Ishikawa (cell line): ENCODE measurements at regions not wholly inside any gene's neighbourhood (a gene's known extent, or its start where the extent isn't known, plus 50 kb on each side); places are given as distances from the start of the nearest gene placed in this dataset.
A peak's percentile ranks its signal among the peaks of the same experiment; 100 is the strongest.

Experiments used
- CEBPB ChIP-seq: IDR thresholded peaks from 2 replicates; pipeline ENCODE4 v1.6.1; 2012
- CREB1 ChIP-seq: IDR thresholded peaks from 2 replicates; pipeline ENCODE4 v1.6.1; 2012; ENCODE audit warnings: low read depth
- EGR1 ChIP-seq: IDR thresholded peaks from 2 replicates; pipeline ENCODE4 v1.6.1; 2012
- EP300 ChIP-seq: IDR thresholded peaks from 2 replicates; pipeline ENCODE4 v1.6.1; 2012; ENCODE audit warnings: borderline replicate concordance
- FOXM1 ChIP-seq: IDR thresholded peaks from 2 replicates; pipeline ENCODE4 v1.6.1; 2012; ENCODE audit warnings: low read depth, borderline replicate concordance
- MAX ChIP-seq: IDR thresholded peaks from 2 replicates; pipeline ENCODE4 v1.6.1; 2012
- NFIC ChIP-seq: IDR thresholded peaks from 2 replicates; pipeline ENCODE4 v1.6.1; 2012
- RAD21 ChIP-seq: IDR thresholded peaks from 2 replicates; pipeline ENCODE4 v1.6.1; 2012; ENCODE audit warnings: low read depth
- REST ChIP-seq: IDR thresholded peaks from 2 replicates; pipeline ENCODE4 v1.6.1; 2012; ENCODE audit warnings: low read depth, mild to moderate bottlenecking
- TAF1 ChIP-seq: IDR thresholded peaks from 2 replicates; pipeline ENCODE4 v1.6.1; 2012; ENCODE audit warnings: low read depth, mild to moderate bottlenecking
- TCF12 ChIP-seq: IDR thresholded peaks from 2 replicates; pipeline ENCODE4 v1.6.1; 2012; ENCODE audit warnings: low read depth
- TEAD4 ChIP-seq: IDR thresholded peaks from 2 replicates; pipeline ENCODE4 v1.6.1; 2012
- USF1 ChIP-seq: IDR thresholded peaks from 2 replicates; pipeline ENCODE4 v1.6.1; 2012
- YY1 ChIP-seq: IDR thresholded peaks from 2 replicates; pipeline ENCODE4 v1.6.1; 2012; ENCODE audit warnings: low read depth
- ZBTB7A ChIP-seq: IDR thresholded peaks from 2 replicates; pipeline ENCODE4 v1.6.1; 2012; ENCODE audit warnings: low read depth

- TF ChIP-seq CEBPB (no peak), USF1 (no peak), MAX (no peak)
Measured at GRCh38 chr4:141567326-141567915, 69.0 kb upstream of the IL15 start.

GRCh38 chr4:141569141-141569540, 67.2 kb upstream of the IL15 start:
- TF ChIP-seq TAF1 (no peak), EP300 (no peak), EGR1 (no peak), REST (no peak), CEBPB (no peak), YY1 (no peak), MAX (no peak), ZBTB7A (no peak), TCF12 (no peak), FOXM1 (no peak), CREB1 (no peak), NFIC (no peak), RAD21 (no peak), USF1 (no peak), TEAD4 (no peak)

GRCh38 chr4:141570290-141570689, 66.1 kb upstream of the IL15 start:
- TF ChIP-seq MAX, result no peak
- TF ChIP-seq CEBPB, result no peak
- no peak for TF ChIP-seq EGR1
- no peak for TF ChIP-seq EP300
- no peak for TF ChIP-seq REST
- TF ChIP-seq TEAD4, result no peak
- no peak for TF ChIP-seq TAF1
- TF ChIP-seq TCF12, result no peak
- TF ChIP-seq FOXM1, result no peak
- TF ChIP-seq YY1, result no peak
- no peak for TF ChIP-seq CREB1
- no peak for TF ChIP-seq ZBTB7A
- no peak for TF ChIP-seq NFIC
- no peak for TF ChIP-seq USF1
- no peak for TF ChIP-seq RAD21

- TF ChIP-seq ZBTB7A (no peak), REST (no peak), MAX (no peak), NFIC (peak; percentile 57), TAF1 (no peak), FOXM1 (no peak), TCF12 (no peak)
Measured at GRCh38 chr4:141571362-141571761, 65.0 kb upstream of the IL15 start.
